ENCODE measurements at regions not wholly inside any gene's neighbourhood (a gene's known extent, or its start where the extent isn't known, plus 50 kb on each side); places are given as distances from the start of the nearest gene placed in this dataset.

DNA sequence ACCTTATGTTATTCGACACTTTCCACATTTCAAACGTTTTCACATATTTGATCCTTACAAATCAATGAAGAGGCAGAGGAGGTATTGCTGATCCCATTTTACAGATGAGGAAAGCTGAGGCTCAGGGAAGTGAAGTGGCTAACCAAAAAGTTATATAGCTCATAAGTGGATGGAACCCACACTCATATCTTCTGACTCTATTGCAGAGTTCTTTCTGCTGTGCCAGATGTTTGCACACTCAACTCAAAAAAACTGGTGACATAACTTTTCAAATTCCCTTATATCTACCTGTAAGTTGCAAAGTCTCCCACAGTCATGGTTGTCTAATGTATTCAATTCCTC lies 84.0 kb upstream of the SETMAR start:
- no CpG with 5 or more reads among the region's 2 CpGs for WGBS, 2 experiments (ENCODE audit: extremely low coverage in 2 of 2, insufficient read length in 1 of 2)
- no peak overlapping the region for H3K4me3 ChIP-seq (ENCODE audit: insufficient read depth, low read depth, low read length)
- ChIA-PET CTCF (no interaction called here), POLR2A (ENCODE audit: unreplicated experiment) (no interaction called here)
- no peak overlapping the region for H3K9ac ChIP-seq (ENCODE audit: low read depth, low read length)
- peaks cover 8% of the 10 kb centered on the region for H3K9me3 ChIP-seq (ENCODE audit: control insufficient read depth, insufficient read depth, low read length)
- in situ Hi-C loops (cut with MboI; ENCODE audit: low sequenced_read_pairs) = no loop called here
- ATAC-seq (ENCODE audit: low read depth) (no peak), DNase-seq (no peak)
- no peak overlapping the region for H2BK5ac ChIP-seq (ENCODE audit: low read depth, low read length, poor library complexity, severe bottlenecking)
- H3K4me2 ChIP-seq (ENCODE audit: low read depth, low read length) = no peak overlapping the region
- no peak overlapping the region for H2AK5ac ChIP-seq (ENCODE audit: low read depth, low read length)
- H2AK9ac ChIP-seq (replicated peaks; ENCODE audit: low read depth, low read length, poor library complexity) = no peak overlapping the region
- TF ChIP-seq RCOR1 (IDR thresholded peaks at IDR 0.05; ENCODE audit: insufficient replicate concordance, low read length) (no peak), FOS (IDR thresholded peaks at IDR 0.05; ENCODE audit: low read depth, low read length) (no peak), NFE2L2 (IDR thresholded peaks at IDR 0.05; ENCODE audit: low read depth, low read length) (no peak), BHLHE40 (IDR thresholded peaks at IDR 0.05; ENCODE audit: low read depth, low read length) (no peak), MAZ (IDR thresholded peaks at IDR 0.05; ENCODE audit: borderline replicate concordance, low read depth, low read length) (no peak), CHD1 (IDR thresholded peaks at IDR 0.05; ENCODE audit: low read depth, low read length) (no peak), USF2 (IDR thresholded peaks at IDR 0.05; ENCODE audit: low read depth, low read length) (no peak), MXI1 (IDR thresholded peaks at IDR 0.05; ENCODE audit: borderline replicate concordance, low read depth, low read length) (no peak)
- TF ChIP-seq, protein P1, sequence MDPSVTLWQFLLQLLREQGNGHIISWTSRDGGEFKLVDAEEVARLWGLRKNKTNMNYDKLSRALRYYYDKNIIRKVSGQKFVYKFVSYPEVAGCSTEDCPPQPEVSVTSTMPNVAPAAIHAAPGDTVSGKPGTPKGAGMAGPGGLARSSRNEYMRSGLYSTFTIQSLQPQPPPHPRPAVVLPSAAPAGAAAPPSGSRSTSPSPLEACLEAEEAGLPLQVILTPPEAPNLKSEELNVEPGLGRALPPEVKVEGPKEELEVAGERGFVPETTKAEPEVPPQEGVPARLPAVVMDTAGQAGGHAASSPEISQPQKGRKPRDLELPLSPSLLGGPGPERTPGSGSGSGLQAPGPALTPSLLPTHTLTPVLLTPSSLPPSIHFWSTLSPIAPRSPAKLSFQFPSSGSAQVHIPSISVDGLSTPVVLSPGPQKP (IDR thresholded peaks at IDR 0.05; ENCODE audit: borderline replicate concordance, low read depth, low read length) = no peak
- dilution Hi-C loops (cut with HindIII; ENCODE audit: low sequenced_read_pairs, unreplicated experiment) = no loop called here
- no peak overlapping the region for H4K8ac ChIP-seq (ENCODE audit: low read depth in 2 of 2, low read length in 2 of 2)
- no peak overlapping the region for H4K5ac ChIP-seq (ENCODE audit: low read depth, low read length)
- H2BK20ac ChIP-seq (ENCODE audit: low read depth, low read length) = no peak overlapping the region
- no peak overlapping the region for H3K18ac ChIP-seq (ENCODE audit: low read depth, low read length)
- no peaks in the 10 kb centered on the region for H3K4me1 ChIP-seq (ENCODE audit: control insufficient read depth, insufficient read depth, low read length)
- H3K27ac ChIP-seq (ENCODE audit: insufficient read depth, low read length) = no peak overlapping the region
- H4K20me1 ChIP-seq (ENCODE audit: insufficient read depth, low read length) = no peaks in the 10 kb centered on the region
- H4K91ac ChIP-seq (ENCODE audit: insufficient read depth, low read depth, low read length) = no peak overlapping the region
- H3K9me1 ChIP-seq (ENCODE audit: insufficient read depth, low read length) = no peaks in the 10 kb centered on the region
- intact Hi-C loops (cut with micrococcal nuclease) = no loop called here
- no peak overlapping the region for H3K56ac ChIP-seq (ENCODE audit: extremely low read depth, insufficient read depth, low read length)
- no peaks in the 10 kb centered on the region for H3K79me1 ChIP-seq (ENCODE audit: low read depth in 1 of 2, low read length in 2 of 2)
- no peak overlapping the region for H2AFZ ChIP-seq (replicated peaks; ENCODE audit: low read length, poor library complexity)
- no peaks in the 10 kb centered on the region for H3K27me3 ChIP-seq (ENCODE audit: control insufficient read depth, insufficient read depth, low read length)
- no peak overlapping the region for H3K23ac ChIP-seq (ENCODE audit: low read depth, low read length)
- H2BK15ac ChIP-seq (ENCODE audit: low read depth, low read length) = no peak overlapping the region
- no peak overlapping the region for H2BK120ac ChIP-seq (ENCODE audit: low read depth, low read length)
- H3K14ac ChIP-seq (replicated peaks; ENCODE audit: low read depth, low read length) = no peak overlapping the region
- no peak overlapping the region for H3K4ac ChIP-seq (ENCODE audit: low read depth, low read length)
- no TSS peak for BruUV-seq (replicated peaks)
- H3K36me3 ChIP-seq (ENCODE audit: control insufficient read depth, insufficient read depth, low read length) = no peaks in the 10 kb centered on the region

Measured in IMR-90 (cell line).